Smooth muscle cell (in vitro differentiated cells): ENCODE measurements at regions not wholly inside any gene's neighbourhood (a gene's known extent, or its start where the extent isn't known, plus 50 kb on each side); places are given as distances from the start of the nearest gene placed in this dataset.

ENCODE experiments used
- DNase-seq: peaks from one replicate; lab custom pipeline; 2025; ENCODE audit not compliant: unreplicated experiment; lab: John Stamatoyannopoulos, UW
- H2AFZ ChIP-seq: fragments of 200-600 bp; sonication (generic); 2 replicates; pipeline ENCODE4 v1.6.0; 2016; ENCODE audit warnings: antibody characterized with exemption, low read depth, mild to moderate bottlenecking
- H3F3A ChIP-seq: fragments of 200-600 bp; sonication (generic); 2 replicates; pipeline ENCODE4 v1.6.0; 2017; ENCODE audit warnings: antibody characterized with exemption, low read depth
- H3K27ac ChIP-seq: fragments of 200-600 bp; sonication (generic); 2 replicates; pipeline ENCODE4 v1.5.1; 2016; ENCODE audit warnings: low read depth, mild to moderate bottlenecking
- H3K27me3 ChIP-seq: fragments of 200-600 bp; sonication (generic); 2 replicates; pipeline ENCODE4 v1.6.1; 2016; ENCODE audit warnings: low read depth, mild to moderate bottlenecking
- H3K36me3 ChIP-seq: fragments of 200-600 bp; sonication (generic); 2 replicates; pipeline ENCODE4 v1.5.1; 2016; ENCODE audit warnings: low read depth
- H3K4me1 ChIP-seq: fragments of 200-600 bp; sonication (generic); 2 replicates; pipeline ENCODE4 v1.5.1; 2016; ENCODE audit warnings: low read depth
- H3K4me2 ChIP-seq: fragments of 200-600 bp; sonication (generic); 2 replicates; pipeline ENCODE4 v1.6.0; 2016; ENCODE audit warnings: mild to moderate bottlenecking
- H3K4me3 ChIP-seq: fragments of 200-600 bp; sonication (generic); 2 replicates; pipeline ENCODE4 v1.5.1; 2016; ENCODE audit warnings: mild to moderate bottlenecking
- H3K79me2 ChIP-seq: fragments of 200-600 bp; sonication (generic); 2 replicates; pipeline ENCODE4 v1.6.0; 2016; ENCODE audit warnings: low read depth, mild to moderate bottlenecking
- H3K9ac ChIP-seq: fragments of 200-600 bp; sonication (generic); 2 replicates; pipeline ENCODE4 v1.6.0; 2016; ENCODE audit warnings: low read depth
- H3K9me3 ChIP-seq: fragments of 200-600 bp; sonication (generic); replicated peaks from 2 replicates; pipeline ENCODE4 v1.5.1; 2016; ENCODE audit warnings: low read depth
- H4K20me1 ChIP-seq: fragments of 200-600 bp; sonication (generic); 2 replicates; pipeline ENCODE4 v1.6.0; 2016; ENCODE audit warnings: low read depth
- CTCF ChIP-seq: fragments of 200-600 bp; sonication (generic); IDR thresholded peaks from 2 replicates; pipeline ENCODE4 v1.5.1; 2017; ENCODE audit warnings: borderline replicate concordance, mild to moderate bottlenecking, antibody characterized with exemption; ENCODE audit not compliant: insufficient read depth, poor library complexity, severe bottlenecking
- WGBS: methylation state at CpG from one replicate; pipeline ENCODE4 v1.1.7; 2016; ENCODE audit warnings: low lambda C conversion rate; 5-methylcytosine and 5-hydroxymethylcytosine counted together

GRCh38 chr5:125837866-125838265 lies 585.3 kb upstream of the GRAMD2B start:
- WGBS: 92% methylated on average over 3 of the region's 3 CpGs

GRCh38 chr5:125847561-125847960 lies 575.6 kb upstream of the GRAMD2B start:
- no peaks in the 10 kb centered on the region for H3K36me3 ChIP-seq
- WGBS: 96% methylated on average over 2 of the region's 2 CpGs
- TF ChIP-seq CTCF: no peak
- H2AFZ ChIP-seq: no peak overlapping the region
- H3K4me1 ChIP-seq: no peaks in the 10 kb centered on the region
- no peak overlapping the region for H3K27ac ChIP-seq
- no peak overlapping the region for H3K4me3 ChIP-seq
- H3K9me3 ChIP-seq: no peaks in the 10 kb centered on the region
- H3K9ac ChIP-seq: no peak overlapping the region
- no peak overlapping the region for H3K4me2 ChIP-seq
- no peaks in the 10 kb centered on the region for H4K20me1 ChIP-seq
- H3F3A ChIP-seq: no peaks in the 10 kb centered on the region
- DNase-seq: no peak
- H3K27me3 ChIP-seq: no peaks in the 10 kb centered on the region
- H3K79me2 ChIP-seq: no peaks in the 10 kb centered on the region

More at GRCh38 chr5:125837866-125838265, 585.3 kb upstream of the GRAMD2B start:
- H3K4me1 ChIP-seq: peaks cover 4% of the 10 kb centered on the region
- no peak overlapping the region for H3K9ac ChIP-seq
- DNase-seq: no peak
- no peaks in the 10 kb centered on the region for H3K27me3 ChIP-seq
- no peak overlapping the region for H3K4me2 ChIP-seq
- H3K9me3 ChIP-seq: no peaks in the 10 kb centered on the region
- no peak overlapping the region for H3K27ac ChIP-seq
- H3F3A ChIP-seq: no peaks in the 10 kb centered on the region
- no peaks in the 10 kb centered on the region for H3K79me2 ChIP-seq
- no peak overlapping the region for H2AFZ ChIP-seq
- H4K20me1 ChIP-seq: no peaks in the 10 kb centered on the region
- H3K4me3 ChIP-seq: no peak overlapping the region
- H3K36me3 ChIP-seq: no peaks in the 10 kb centered on the region
- TF ChIP-seq CTCF: no peak

GRCh38 chr5:125848751-125849150 lies 574.5 kb upstream of the GRAMD2B start:
- H3K4me3 ChIP-seq: no peak overlapping the region
- H3K4me2 ChIP-seq: no peak overlapping the region
- no peak overlapping the region for H2AFZ ChIP-seq
- H3K9me3 ChIP-seq: no peaks in the 10 kb centered on the region
- no peaks in the 10 kb centered on the region for H3K36me3 ChIP-seq
- H4K20me1 ChIP-seq: no peaks in the 10 kb centered on the region
- no peak overlapping the region for H3K9ac ChIP-seq
- H3K27ac ChIP-seq: no peak overlapping the region
- H3F3A ChIP-seq: no peaks in the 10 kb centered on the region
- H3K4me1 ChIP-seq: no peaks in the 10 kb centered on the region
- WGBS: 90% methylated on average over 2 of the region's 2 CpGs
- no peaks in the 10 kb centered on the region for H3K27me3 ChIP-seq
- no peak for DNase-seq
- no peak for TF ChIP-seq CTCF
- no peaks in the 10 kb centered on the region for H3K79me2 ChIP-seq

- Histone ChIP-seq H3K9me3 (no peaks in the 10 kb centered on the region), H3K4me2 (no peak overlapping the region), H2AFZ (no peak overlapping the region), H3K79me2 (no peaks in the 10 kb centered on the region), H3K36me3 (peaks cover 6% of the 10 kb centered on the region), H3K27me3 (no peaks in the 10 kb centered on the region), H3K4me1 (no peaks in the 10 kb centered on the region), H4K20me1 (no peaks in the 10 kb centered on the region), H3K9ac (no peak overlapping the region), H3K27ac (no peak overlapping the region), H3F3A (no peaks in the 10 kb centered on the region), H3K4me3 (no peak overlapping the region)
- TF ChIP-seq CTCF: no peak
- DNase-seq: no peak
- 53% methylated on average over 3 of the region's 3 CpGs for WGBS
Observed at GRCh38 chr5:125856949-125857348, 566.3 kb upstream of the GRAMD2B start.
